ENCODE measurements at regions not wholly inside any gene's neighbourhood (a gene's known extent, or its start where the extent isn't known, plus 50 kb on each side); places are given as distances from the start of the nearest gene placed in this dataset.

- Histone ChIP-seq H3K4me3 (no peak overlapping the region), H3K4me1 (no peaks in the 10 kb centered on the region), H3K4me2 (no peak overlapping the region), H3K9me3 (no peaks in the 10 kb centered on the region), H3K27ac (no peak overlapping the region)
- DNase-seq (ENCODE audit: low read depth in 1 of 2, low spot score in 1 of 2) (no peak), ATAC-seq (no peak), FAIRE-seq (no peak)
- WGBS (ENCODE audit: missing lambda C conversion rate), result 74% methylated on average over 3 of the region's 3 CpGs
- CTCF ChIA-PET, result no interaction called here
- POLR2A ChIA-PET, result no interaction called here
- no peak for TF ChIP-seq CHD2 (IDR thresholded peaks at IDR 0.05; ENCODE audit: low read length, partially characterized antibody)
- TF ChIP-seq KDM5A (IDR thresholded peaks at IDR 0.05), result no peak
- no peak for TF ChIP-seq ZNF302 (CRISPR knock-in tag; IDR thresholded peaks at IDR 0.05)
- no peak for TF ChIP-seq ELK1 (IDR thresholded peaks at IDR 0.05; ENCODE audit: low read depth, low read length)
- no peak for TF ChIP-seq CBX8 (IDR thresholded peaks at IDR 0.05)
- no peak for TF ChIP-seq SMC3 (IDR thresholded peaks at IDR 0.05)
- TF ChIP-seq PBX3 (IDR thresholded peaks at IDR 0.05), result no peak
- no peak for TF ChIP-seq HOXA7 (CRISPR knock-in tag; IDR thresholded peaks at IDR 0.05)
- TF ChIP-seq BCL3 (IDR thresholded peaks at IDR 0.05), result no peak
- no peak for TF ChIP-seq EHMT2 (IDR thresholded peaks at IDR 0.05; ENCODE audit: low read depth)
- no peak for TF ChIP-seq RAD21 (conservative IDR thresholded peaks at IDR 0.05 in 1 of 2, IDR thresholded peaks at IDR 0.05 in 1 of 2)
- TF ChIP-seq NPAS2 (CRISPR knock-in tag; IDR thresholded peaks at IDR 0.05; ENCODE audit: borderline replicate concordance), result no peak
- no peak for TF ChIP-seq RFX5 (IDR thresholded peaks at IDR 0.05)
- TF ChIP-seq RNF2 (IDR thresholded peaks at IDR 0.05; ENCODE audit: borderline replicate concordance, low read depth), result no peak
- no peak for TF ChIP-seq FOSL2 (IDR thresholded peaks at IDR 0.05)
- TF ChIP-seq FOSL2 (CRISPR knock-in tag; IDR thresholded peaks at IDR 0.05), result no peak
- no peak for TF ChIP-seq TFCP2L1 (CRISPR knock-in tag; IDR thresholded peaks at IDR 0.05)
Measured at GRCh38 chr1:56215086-56215485, 364.3 kb downstream of the PLPP3 start.

- DNase-seq (ENCODE audit: low read depth in 1 of 2, low spot score in 1 of 2) (no peak), FAIRE-seq (no peak)
- CTCF ChIA-PET, result interaction anchor here (0.6 kb wide), 1 partner anchor 88 kb away, joined by 3 read pairs; no protein-coding TSS in a partner anchor
Measured at GRCh38 chr1:56213068-56213467, 366.3 kb downstream of the PLPP3 start.

More at GRCh38 chr1:56213068-56213467, 366.3 kb downstream of the PLPP3 start:
- Histone ChIP-seq H3K4me1 (no peaks in the 10 kb centered on the region), H3K9me3 (no peaks in the 10 kb centered on the region), H3K27ac (no peak overlapping the region), H3K4me3 (no peak overlapping the region), H3K4me2 (no peak overlapping the region)
- no peak for ATAC-seq
- POLR2A ChIA-PET, result no interaction called here
- TF ChIP-seq PBX3 (IDR thresholded peaks at IDR 0.05) (no peak), JUN (IDR thresholded peaks at IDR 0.05) (no peak), ZNF302 (CRISPR knock-in tag; IDR thresholded peaks at IDR 0.05) (no peak), HEYL (CRISPR knock-in tag; IDR thresholded peaks at IDR 0.05) (no peak), EP300 (IDR thresholded peaks at IDR 0.05) (no peak), EHMT2 (IDR thresholded peaks at IDR 0.05; ENCODE audit: low read depth) (no peak), FOSL2 (IDR thresholded peaks at IDR 0.05) (no peak), FOSL2 (CRISPR knock-in tag; IDR thresholded peaks at IDR 0.05) (no peak), RAD21 (conservative IDR thresholded peaks at IDR 0.05 in 1 of 2, IDR thresholded peaks at IDR 0.05 in 1 of 2) (no peak), NPAS2 (CRISPR knock-in tag; IDR thresholded peaks at IDR 0.05; ENCODE audit: borderline replicate concordance) (no peak), ESRRA (IDR thresholded peaks at IDR 0.05; ENCODE audit: borderline replicate concordance, low read length) (no peak), REST (IDR thresholded peaks at IDR 0.05) (no peak), CBX2 (IDR thresholded peaks at IDR 0.05; ENCODE audit: borderline replicate concordance, low read depth) (no peak), JUNB (IDR thresholded peaks at IDR 0.05) (no peak), USF2 (IDR thresholded peaks at IDR 0.05) (no peak), ATOH8 (CRISPR knock-in tag; IDR thresholded peaks at IDR 0.05; ENCODE audit: low read depth) (no peak)
